Fibroblast of mammary gland (primary cell): ENCODE measurements at regions not wholly inside any gene's neighbourhood (a gene's known extent, or its start where the extent isn't known, plus 50 kb on each side); places are given as distances from the start of the nearest gene placed in this dataset.

Experiments used
- DNase-seq: peaks from one replicate; pipeline ENCODE4 v3.0.0-alpha.2; 2010; ENCODE audit warnings: low read depth
- H3K4me3 ChIP-seq: 2 replicates; pipeline ENCODE4 v1.5.1; 2011; ENCODE audit warnings: low read depth, mild to moderate bottlenecking, low read length, moderate library complexity; ENCODE audit not compliant: control insufficient read depth
- TF ChIP-seq, protein P1 (sequence below): conservative IDR thresholded peaks from 2 replicates; pipeline ENCODE4 v1.5.1; 2011; ENCODE audit warnings: low read depth, low read length, inconsistent platforms; ENCODE audit not compliant: control insufficient read depth, insufficient read depth

- DNase-seq = no peak
- TF ChIP-seq, protein P1, sequence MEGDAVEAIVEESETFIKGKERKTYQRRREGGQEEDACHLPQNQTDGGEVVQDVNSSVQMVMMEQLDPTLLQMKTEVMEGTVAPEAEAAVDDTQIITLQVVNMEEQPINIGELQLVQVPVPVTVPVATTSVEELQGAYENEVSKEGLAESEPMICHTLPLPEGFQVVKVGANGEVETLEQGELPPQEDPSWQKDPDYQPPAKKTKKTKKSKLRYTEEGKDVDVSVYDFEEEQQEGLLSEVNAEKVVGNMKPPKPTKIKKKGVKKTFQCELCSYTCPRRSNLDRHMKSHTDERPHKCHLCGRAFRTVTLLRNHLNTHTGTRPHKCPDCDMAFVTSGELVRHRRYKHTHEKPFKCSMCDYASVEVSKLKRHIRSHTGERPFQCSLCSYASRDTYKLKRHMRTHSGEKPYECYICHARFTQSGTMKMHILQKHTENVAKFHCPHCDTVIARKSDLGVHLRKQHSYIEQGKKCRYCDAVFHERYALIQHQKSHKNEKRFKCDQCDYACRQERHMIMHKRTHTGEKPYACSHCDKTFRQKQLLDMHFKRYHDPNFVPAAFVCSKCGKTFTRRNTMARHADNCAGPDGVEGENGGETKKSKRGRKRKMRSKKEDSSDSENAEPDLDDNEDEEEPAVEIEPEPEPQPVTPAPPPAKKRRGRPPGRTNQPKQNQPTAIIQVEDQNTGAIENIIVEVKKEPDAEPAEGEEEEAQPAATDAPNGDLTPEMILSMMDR = no peak
- no peak overlapping the region for H3K4me3 ChIP-seq
Observed at GRCh38 chr14:28895389-28895788, 128.8 kb downstream of the FOXG1 start.

DNA sequence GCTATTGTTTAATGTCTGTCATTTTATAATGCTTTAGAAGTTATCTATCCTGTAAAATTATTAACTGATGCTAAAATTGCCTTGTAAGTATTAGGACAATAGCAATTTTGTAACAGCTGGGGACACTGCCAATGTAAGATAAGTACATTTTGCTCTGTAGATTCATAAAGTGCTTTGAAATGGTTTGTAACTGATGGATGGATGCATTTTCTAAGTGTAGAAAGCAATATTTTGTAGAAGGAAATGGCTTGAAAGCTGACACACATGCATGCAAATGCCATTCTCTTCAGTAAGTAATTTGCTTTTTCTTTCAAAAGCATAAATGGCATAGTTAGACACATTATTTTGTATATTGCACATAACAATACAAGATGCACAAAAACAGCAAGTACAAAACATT lies 129.8 kb downstream of the FOXG1 start:
- TF ChIP-seq, protein P1 = no peak
- DNase-seq = no peak
- no peak overlapping the region for H3K4me3 ChIP-seq

DNA sequence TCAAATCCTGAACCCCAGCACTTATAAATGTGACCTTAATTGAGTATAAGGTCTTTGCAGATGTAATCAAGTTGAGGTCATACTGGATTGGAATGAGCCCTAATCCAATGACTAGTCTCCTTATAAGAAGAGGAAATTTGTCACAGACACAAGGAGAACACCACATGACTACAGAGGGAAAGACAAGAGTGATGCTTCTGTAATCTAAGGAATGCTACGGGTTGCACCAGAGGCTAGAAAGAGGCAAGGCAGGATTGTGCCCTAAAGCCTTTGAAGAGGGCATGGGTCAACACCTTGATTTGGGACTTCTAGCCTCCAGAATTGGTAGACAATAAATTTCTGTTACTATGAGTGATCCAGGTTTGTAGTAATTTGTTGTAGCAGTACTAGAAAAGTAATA lies 135.0 kb downstream of the FOXG1 start:
- TF ChIP-seq, protein P1 = no peak
- DNase-seq = no peak
- no peak overlapping the region for H3K4me3 ChIP-seq

GRCh38 chr14:28902930-28903329 lies 136.3 kb downstream of the FOXG1 start:
- TF ChIP-seq, protein P1 = no peak
- H3K4me3 ChIP-seq = no peak overlapping the region
- peak; percentile 3 for DNase-seq

GRCh38 chr14:28911521-28911920 lies 144.9 kb downstream of the FOXG1 start:
- no peak for DNase-seq
- TF ChIP-seq, protein P1 = no peak
- H3K4me3 ChIP-seq = no peak overlapping the region

DNA sequence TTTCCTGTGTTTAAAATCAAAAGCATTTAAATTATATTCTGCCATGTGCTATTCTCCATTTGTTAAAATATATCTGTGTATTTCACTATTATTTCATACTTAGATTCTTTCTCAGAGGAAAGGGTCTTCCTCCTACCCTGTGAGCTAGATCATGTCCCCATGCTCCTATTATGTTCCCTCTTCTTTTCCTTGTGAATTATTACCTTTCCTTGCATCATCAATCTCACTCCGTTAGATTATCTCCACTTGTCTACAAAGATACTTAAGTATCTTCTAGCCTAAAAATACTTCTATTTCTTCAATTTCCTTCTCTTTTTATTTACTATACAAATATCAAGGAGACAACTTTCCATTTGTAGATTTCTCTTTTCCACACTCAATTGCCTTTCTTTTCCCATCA lies 146.5 kb downstream of the FOXG1 start:
- no peak for DNase-seq
- H3K4me3 ChIP-seq = no peak overlapping the region
- TF ChIP-seq, protein P1 = no peak

GRCh38 chr14:28926122-28926521 lies 159.5 kb downstream of the FOXG1 start:
- H3K4me3 ChIP-seq = no peak overlapping the region
- TF ChIP-seq, protein P1 = no peak
- no peak for DNase-seq
